ENCODE measurements at regions not wholly inside any gene's neighbourhood (a gene's known extent, or its start where the extent isn't known, plus 50 kb on each side); places are given as distances from the start of the nearest gene placed in this dataset.

DNA sequence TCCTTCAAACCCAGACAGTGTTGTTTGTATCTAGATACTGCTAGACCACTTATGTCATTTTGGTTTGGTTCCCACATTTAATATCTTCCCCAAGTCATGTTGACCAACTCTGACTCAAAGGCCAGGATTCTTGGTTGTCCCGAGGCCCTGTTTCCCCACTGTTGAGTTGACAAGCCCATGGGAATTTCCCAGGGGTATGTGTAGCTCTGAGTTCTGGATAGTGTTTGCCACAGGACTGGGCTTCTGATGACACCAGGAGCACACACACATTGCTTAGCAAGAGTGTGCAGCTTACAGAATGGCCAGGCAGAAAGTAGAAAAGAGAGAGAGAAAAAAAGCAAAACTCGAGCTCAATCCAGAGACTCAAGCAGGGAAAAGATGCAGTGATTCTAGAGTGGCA lies 214.4 kb downstream of the NXNL2 start:
- TF ChIP-seq POLR2AphosphoS5 (IDR thresholded peaks at IDR 0.05; ENCODE audit: low read depth, low read length) (no peak), TAF1 (IDR thresholded peaks at IDR 0.05; ENCODE audit: borderline replicate concordance, low read depth, low read length) (no peak)
